ENCODE measurements at regions not wholly inside any gene's neighbourhood (a gene's known extent, or its start where the extent isn't known, plus 50 kb on each side); places are given as distances from the start of the nearest gene placed in this dataset.

GRCh38 chr14:101502761-101503392 lies 58.4 kb upstream of the DIO3 start:
- Histone ChIP-seq H3K36me3 (ENCODE audit: insufficient read depth, low read length) (no peaks in the 10 kb centered on the region), H4K20me1 (ENCODE audit: insufficient read depth, low read length) (peaks cover 3% of the 10 kb centered on the region), H3K79me2 (ENCODE audit: insufficient read depth, low read length) (no peaks in the 10 kb centered on the region), H3K27me3 (ENCODE audit: insufficient read depth, low read length, poor library complexity) (peaks cover 16% of the 10 kb centered on the region), H3K9me3 (ENCODE audit: insufficient read depth, low read length, severe bottlenecking) (no peaks in the 10 kb centered on the region), H3K4me2 (ENCODE audit: insufficient read depth, low read length) (no peak overlapping the region), H3K4me3 (ENCODE audit: low read depth in 1 of 2, low read length in 2 of 2) (no peak overlapping the region), H3K4me1 (ENCODE audit: insufficient read depth, low read length) (no peaks in the 10 kb centered on the region), H2AFZ (ENCODE audit: low read depth, low read length) (no peak overlapping the region), H3K27ac (ENCODE audit: low read length) (no peak overlapping the region), H3K9ac (ENCODE audit: low read depth, low read length) (no peak overlapping the region)
- DNase-seq (no peak), ATAC-seq (ENCODE audit: insufficient read depth, low read depth) (no peak)
- TF ChIP-seq, protein P1, sequence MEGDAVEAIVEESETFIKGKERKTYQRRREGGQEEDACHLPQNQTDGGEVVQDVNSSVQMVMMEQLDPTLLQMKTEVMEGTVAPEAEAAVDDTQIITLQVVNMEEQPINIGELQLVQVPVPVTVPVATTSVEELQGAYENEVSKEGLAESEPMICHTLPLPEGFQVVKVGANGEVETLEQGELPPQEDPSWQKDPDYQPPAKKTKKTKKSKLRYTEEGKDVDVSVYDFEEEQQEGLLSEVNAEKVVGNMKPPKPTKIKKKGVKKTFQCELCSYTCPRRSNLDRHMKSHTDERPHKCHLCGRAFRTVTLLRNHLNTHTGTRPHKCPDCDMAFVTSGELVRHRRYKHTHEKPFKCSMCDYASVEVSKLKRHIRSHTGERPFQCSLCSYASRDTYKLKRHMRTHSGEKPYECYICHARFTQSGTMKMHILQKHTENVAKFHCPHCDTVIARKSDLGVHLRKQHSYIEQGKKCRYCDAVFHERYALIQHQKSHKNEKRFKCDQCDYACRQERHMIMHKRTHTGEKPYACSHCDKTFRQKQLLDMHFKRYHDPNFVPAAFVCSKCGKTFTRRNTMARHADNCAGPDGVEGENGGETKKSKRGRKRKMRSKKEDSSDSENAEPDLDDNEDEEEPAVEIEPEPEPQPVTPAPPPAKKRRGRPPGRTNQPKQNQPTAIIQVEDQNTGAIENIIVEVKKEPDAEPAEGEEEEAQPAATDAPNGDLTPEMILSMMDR (IDR thresholded peaks at IDR 0.05; ENCODE audit: borderline replicate concordance, extremely low read depth, low read length, poor library complexity, severe bottlenecking) = no peak
- TF ChIP-seq EZH2 (IDR thresholded peaks at IDR 0.05; ENCODE audit: borderline replicate concordance, low read depth, low read length, severe bottlenecking) = no peak

DNA sequence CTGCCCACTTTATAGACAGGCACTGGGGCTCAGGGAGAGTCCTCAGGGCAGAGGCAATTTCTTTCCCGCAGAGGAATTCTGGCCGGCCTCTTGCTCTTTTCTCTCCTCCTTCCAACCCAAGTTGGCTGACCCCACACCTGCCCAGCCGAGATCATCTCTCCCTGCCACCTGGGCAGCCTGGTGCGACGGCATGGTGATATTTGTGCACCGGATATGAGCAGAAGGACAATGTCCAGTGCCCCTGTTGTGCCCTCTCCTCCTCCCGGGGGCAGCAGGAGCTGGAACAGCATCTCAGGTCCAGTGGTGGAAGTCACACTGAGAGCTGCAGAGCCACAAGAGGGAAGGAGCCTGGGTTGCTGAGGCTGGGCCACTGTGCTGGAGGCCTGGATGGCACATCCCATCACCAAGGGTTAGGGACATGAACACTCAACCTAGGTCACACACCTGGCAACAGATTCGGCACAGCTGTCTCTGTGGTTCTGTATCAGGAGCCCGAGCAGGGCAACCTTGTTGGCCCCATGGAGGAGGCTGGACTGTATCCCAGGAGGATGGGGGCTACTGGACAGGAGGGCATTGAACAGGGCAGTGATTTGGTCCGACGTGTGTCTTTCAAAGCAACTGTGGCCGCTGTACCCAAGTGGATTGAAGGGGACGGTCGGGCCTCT lies 57.7 kb upstream of the DIO3 start:
- TF ChIP-seq, protein P1 (IDR thresholded peaks at IDR 0.05; ENCODE audit: borderline replicate concordance, extremely low read depth, low read length, poor library complexity, severe bottlenecking) = no peak
- no peak for TF ChIP-seq EZH2 (IDR thresholded peaks at IDR 0.05; ENCODE audit: borderline replicate concordance, low read depth, low read length, severe bottlenecking)
- ATAC-seq (ENCODE audit: insufficient read depth, low read depth) = no peak
- Histone ChIP-seq H3K4me1 (ENCODE audit: insufficient read depth, low read length) (no peaks in the 10 kb centered on the region), H3K79me2 (ENCODE audit: insufficient read depth, low read length) (no peaks in the 10 kb centered on the region), H3K4me2 (ENCODE audit: insufficient read depth, low read length) (no peak overlapping the region), H3K9me3 (ENCODE audit: insufficient read depth, low read length, severe bottlenecking) (no peaks in the 10 kb centered on the region), H3K9ac (ENCODE audit: low read depth, low read length) (no peak overlapping the region), H3K36me3 (ENCODE audit: insufficient read depth, low read length) (no peaks in the 10 kb centered on the region), H3K27me3 (ENCODE audit: insufficient read depth, low read length, poor library complexity) (peaks cover 16% of the 10 kb centered on the region), H3K27ac (ENCODE audit: low read length) (no peak overlapping the region), H2AFZ (ENCODE audit: low read depth, low read length) (no peak overlapping the region), H4K20me1 (ENCODE audit: insufficient read depth, low read length) (peaks cover 3% of the 10 kb centered on the region), H3K4me3 (ENCODE audit: low read depth in 1 of 2, low read length in 2 of 2) (no peak overlapping the region)
- no peak for DNase-seq

- H3K4me3 ChIP-seq (ENCODE audit: low read depth in 1 of 2, low read length in 2 of 2) = no peak overlapping the region
- peaks cover 3% of the 10 kb centered on the region for H4K20me1 ChIP-seq (ENCODE audit: insufficient read depth, low read length)
- H3K9me3 ChIP-seq (ENCODE audit: insufficient read depth, low read length, severe bottlenecking) = no peaks in the 10 kb centered on the region
- H3K27me3 ChIP-seq (ENCODE audit: insufficient read depth, low read length, poor library complexity) = peaks cover 16% of the 10 kb centered on the region
- DNase-seq (no peak), ATAC-seq (ENCODE audit: insufficient read depth, low read depth) (no peak)
- H3K4me1 ChIP-seq (ENCODE audit: insufficient read depth, low read length) = no peaks in the 10 kb centered on the region
- H3K9ac ChIP-seq (ENCODE audit: low read depth, low read length) = no peak overlapping the region
- H2AFZ ChIP-seq (ENCODE audit: low read depth, low read length) = no peak overlapping the region
- H3K36me3 ChIP-seq (ENCODE audit: insufficient read depth, low read length) = no peaks in the 10 kb centered on the region
- no peak overlapping the region for H3K27ac ChIP-seq (ENCODE audit: low read length)
- no peak overlapping the region for H3K4me2 ChIP-seq (ENCODE audit: insufficient read depth, low read length)
- H3K79me2 ChIP-seq (ENCODE audit: insufficient read depth, low read length) = no peaks in the 10 kb centered on the region
- no peak for TF ChIP-seq EZH2 (IDR thresholded peaks at IDR 0.05; ENCODE audit: borderline replicate concordance, low read depth, low read length, severe bottlenecking)
- TF ChIP-seq, protein P1 (IDR thresholded peaks at IDR 0.05; ENCODE audit: borderline replicate concordance, extremely low read depth, low read length, poor library complexity, severe bottlenecking) = no peak
Measured at GRCh38 chr14:101504096-101504948, 57.0 kb upstream of the DIO3 start.
